ENCODE measurements at regions not wholly inside any gene's neighbourhood (a gene's known extent, or its start where the extent isn't known, plus 50 kb on each side); places are given as distances from the start of the nearest gene placed in this dataset.
"Not testable (repeated sequence)": the region's sequence is repeated elsewhere in the genome, so short reads cannot be mapped to it uniquely, and the experiment has no call there.

DNA sequence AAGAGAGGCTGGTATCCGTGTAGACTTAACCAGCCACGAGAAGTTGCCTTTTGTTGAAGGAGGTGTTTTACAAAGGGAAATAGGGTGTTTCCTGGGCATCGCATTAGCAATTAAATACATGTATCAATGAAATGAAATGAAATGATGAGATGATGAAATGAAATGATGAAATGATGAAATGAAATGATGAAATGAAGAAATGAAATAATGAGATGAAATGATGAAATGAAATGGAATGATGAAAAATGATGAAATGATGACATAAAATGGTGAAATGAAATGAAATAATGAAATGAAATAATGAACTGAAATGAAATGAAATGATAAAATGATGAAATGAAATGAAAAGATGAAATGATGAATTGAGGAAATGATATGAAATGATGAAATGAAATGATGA, 131.3 kb upstream of the TP53TG3C start:
- CTCF ChIA-PET (ENCODE audit: partially characterized antibody): not testable (repeated sequence)
- WGBS, 2 experiments (ENCODE audit: extremely low coverage in 1 of 2, insufficient coverage in 1 of 2, insufficient read length in 1 of 2, insufficient replicate concordance in 2 of 2, low coverage in 1 of 2, low lambda C conversion rate in 2 of 2, missing lambda C conversion rate in 1 of 2): 63% methylated on average over 3 of the region's 3 CpGs; no CpG with 5 or more reads in 1 of the 2 experiments

DNA sequence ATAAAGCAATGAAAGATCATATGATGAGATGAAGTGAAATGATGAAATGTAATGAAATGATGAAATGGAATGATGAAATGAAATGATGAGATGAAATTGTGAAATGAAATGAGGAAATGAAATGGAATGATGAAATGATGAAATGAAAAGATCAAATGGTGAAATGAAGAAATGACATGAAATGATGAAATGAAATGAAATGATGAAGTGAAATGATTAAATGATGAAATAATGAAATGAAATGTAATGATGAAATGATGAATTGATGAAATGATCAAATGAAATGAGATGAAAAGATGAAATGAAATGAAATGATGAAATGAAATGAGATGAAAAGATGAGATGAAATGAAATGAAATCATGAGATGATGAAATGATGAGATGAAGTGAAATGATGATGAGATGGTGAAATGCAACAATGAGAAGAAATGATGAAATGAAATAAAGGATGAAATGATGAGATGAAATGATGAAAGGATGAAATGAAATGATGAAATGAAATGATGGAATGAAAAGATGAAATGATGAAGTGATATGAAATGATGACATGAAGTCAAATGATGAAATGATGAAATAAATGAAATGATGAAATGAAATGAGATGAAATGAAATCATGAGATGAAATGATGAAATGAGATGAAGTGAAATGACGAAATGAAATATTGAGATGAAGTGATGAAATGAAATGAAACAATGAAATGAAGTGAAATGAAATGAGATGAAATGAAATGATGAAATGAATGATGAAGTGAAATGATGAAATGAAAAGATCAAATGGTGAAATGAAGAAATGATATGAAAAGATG, 130.5 kb upstream of the TP53TG3C start:
- WGBS, 2 experiments (ENCODE audit: extremely low coverage in 1 of 2, insufficient coverage in 1 of 2, insufficient read length in 1 of 2, insufficient replicate concordance in 2 of 2, low coverage in 1 of 2, low lambda C conversion rate in 2 of 2, missing lambda C conversion rate in 1 of 2): 91% methylated on average over 1 of the region's 1 CpG; no CpG with 5 or more reads in 1 of the 2 experiments
- POLR2A ChIA-PET (ENCODE audit: partially characterized antibody); H2BK12ac ChIP-seq (ENCODE audit: low read depth, low read length); H2AFZ ChIP-seq (ENCODE audit: low read length); H4K20me1 ChIP-seq (replicated peaks in 1 of 2; ENCODE audit: control insufficient read depth in 1 of 2, insufficient read depth in 2 of 2, low read length in 2 of 2); CTCF ChIA-PET (ENCODE audit: partially characterized antibody); H3K27ac ChIP-seq (ENCODE audit: low read depth, low read length); H3K9ac ChIP-seq (replicated peaks in 1 of 4; ENCODE audit: extremely low read depth in 1 of 4, low read depth in 3 of 4, low read length in 3 of 4); H3K23ac ChIP-seq (ENCODE audit: insufficient read length); H4K8ac ChIP-seq (ENCODE audit: extremely low read depth, insufficient read depth, low read length); H3K4me3 ChIP-seq (ENCODE audit: extremely low read depth in 1 of 4, insufficient read depth in 2 of 4, low read depth in 3 of 4, low read length in 4 of 4); H4K91ac ChIP-seq (replicated peaks; ENCODE audit: insufficient read length, low read length); H3K4me1 ChIP-seq (replicated peaks in 1 of 4; ENCODE audit: control insufficient read depth in 3 of 4, insufficient read depth in 4 of 4, low read length in 3 of 4); H4K5ac ChIP-seq (ENCODE audit: insufficient read length, low read depth, low read length); H3K27me3 ChIP-seq (replicated peaks in 1 of 4; ENCODE audit: control insufficient read depth in 3 of 4, extremely low read depth in 1 of 4, insufficient read depth in 3 of 4, low read length in 3 of 4); H2AK5ac ChIP-seq (ENCODE audit: low read depth, low read length); DNase-seq (ENCODE audit: low read depth in 1 of 2, low spot score in 2 of 2); H2BK20ac ChIP-seq (ENCODE audit: low read length); H3K4ac ChIP-seq (replicated peaks; ENCODE audit: insufficient read length, low read depth, low read length); H3K18ac ChIP-seq (ENCODE audit: extremely low read depth, low read length); H3K79me1 ChIP-seq (ENCODE audit: low read depth, low read length); H3K14ac ChIP-seq (ENCODE audit: insufficient read length); H3K9me3 ChIP-seq (ENCODE audit: insufficient read depth in 2 of 2, low read depth in 1 of 2, low read length in 1 of 2); H2BK15ac ChIP-seq (ENCODE audit: low read length); H2BK5ac ChIP-seq (ENCODE audit: low read depth, low read length); H3K56ac ChIP-seq (replicated peaks; ENCODE audit: insufficient read length, low read depth, low read length); H3K23me2 ChIP-seq (ENCODE audit: low read depth, low read length); H2BK120ac ChIP-seq (replicated peaks; ENCODE audit: low read depth, low read length); H3K36me3 ChIP-seq (ENCODE audit: control insufficient read depth in 2 of 4, insufficient read depth in 4 of 4, low read length in 3 of 4); H3K4me2 ChIP-seq (ENCODE audit: insufficient read depth in 1 of 2, low read depth in 2 of 2, low read length in 2 of 2); FAIRE-seq; H3K79me2 ChIP-seq (ENCODE audit: control insufficient read depth in 1 of 2, insufficient read depth in 2 of 2, low read length in 2 of 2): not testable (repeated sequence)

More for the DNA sequence above, 131.3 kb upstream of the TP53TG3C start:
- H3K23me2 ChIP-seq (ENCODE audit: low read depth, low read length); H3K9me3 ChIP-seq (ENCODE audit: insufficient read depth in 2 of 2, low read depth in 1 of 2, low read length in 1 of 2); H2BK20ac ChIP-seq (ENCODE audit: low read length); POLR2A ChIA-PET (ENCODE audit: partially characterized antibody); H2BK12ac ChIP-seq (ENCODE audit: low read depth, low read length); H2BK15ac ChIP-seq (ENCODE audit: low read length); H4K5ac ChIP-seq (ENCODE audit: insufficient read length, low read depth, low read length); H3K79me2 ChIP-seq (ENCODE audit: control insufficient read depth in 1 of 2, insufficient read depth in 2 of 2, low read length in 2 of 2); H2AK5ac ChIP-seq (ENCODE audit: low read depth, low read length); H2BK120ac ChIP-seq (replicated peaks; ENCODE audit: low read depth, low read length); H4K20me1 ChIP-seq (replicated peaks in 1 of 2; ENCODE audit: control insufficient read depth in 1 of 2, insufficient read depth in 2 of 2, low read length in 2 of 2); H2AFZ ChIP-seq (ENCODE audit: low read length); H3K27ac ChIP-seq (ENCODE audit: low read depth, low read length); DNase-seq (ENCODE audit: low read depth in 1 of 2, low spot score in 2 of 2); H3K79me1 ChIP-seq (ENCODE audit: low read depth, low read length); H3K14ac ChIP-seq (ENCODE audit: insufficient read length); H2BK5ac ChIP-seq (ENCODE audit: low read depth, low read length); H4K8ac ChIP-seq (ENCODE audit: extremely low read depth, insufficient read depth, low read length); H3K18ac ChIP-seq (ENCODE audit: extremely low read depth, low read length); H3K4ac ChIP-seq (replicated peaks; ENCODE audit: insufficient read length, low read depth, low read length); H3K4me1 ChIP-seq (replicated peaks in 1 of 4; ENCODE audit: control insufficient read depth in 3 of 4, insufficient read depth in 4 of 4, low read length in 3 of 4); H3K4me2 ChIP-seq (ENCODE audit: insufficient read depth in 1 of 2, low read depth in 2 of 2, low read length in 2 of 2); H3K27me3 ChIP-seq (replicated peaks in 1 of 4; ENCODE audit: control insufficient read depth in 3 of 4, extremely low read depth in 1 of 4, insufficient read depth in 3 of 4, low read length in 3 of 4); H3K36me3 ChIP-seq (ENCODE audit: control insufficient read depth in 2 of 4, insufficient read depth in 4 of 4, low read length in 3 of 4); FAIRE-seq; H4K91ac ChIP-seq (replicated peaks; ENCODE audit: insufficient read length, low read length); H3K56ac ChIP-seq (replicated peaks; ENCODE audit: insufficient read length, low read depth, low read length); H3K9ac ChIP-seq (replicated peaks in 1 of 4; ENCODE audit: extremely low read depth in 1 of 4, low read depth in 3 of 4, low read length in 3 of 4); H3K4me3 ChIP-seq (ENCODE audit: extremely low read depth in 1 of 4, insufficient read depth in 2 of 4, low read depth in 3 of 4, low read length in 4 of 4); H3K23ac ChIP-seq (ENCODE audit: insufficient read length): not testable (repeated sequence)
